ENCODE measurements at regions not wholly inside any gene's neighbourhood (a gene's known extent, or its start where the extent isn't known, plus 50 kb on each side); places are given as distances from the start of the nearest gene placed in this dataset.

DNA sequence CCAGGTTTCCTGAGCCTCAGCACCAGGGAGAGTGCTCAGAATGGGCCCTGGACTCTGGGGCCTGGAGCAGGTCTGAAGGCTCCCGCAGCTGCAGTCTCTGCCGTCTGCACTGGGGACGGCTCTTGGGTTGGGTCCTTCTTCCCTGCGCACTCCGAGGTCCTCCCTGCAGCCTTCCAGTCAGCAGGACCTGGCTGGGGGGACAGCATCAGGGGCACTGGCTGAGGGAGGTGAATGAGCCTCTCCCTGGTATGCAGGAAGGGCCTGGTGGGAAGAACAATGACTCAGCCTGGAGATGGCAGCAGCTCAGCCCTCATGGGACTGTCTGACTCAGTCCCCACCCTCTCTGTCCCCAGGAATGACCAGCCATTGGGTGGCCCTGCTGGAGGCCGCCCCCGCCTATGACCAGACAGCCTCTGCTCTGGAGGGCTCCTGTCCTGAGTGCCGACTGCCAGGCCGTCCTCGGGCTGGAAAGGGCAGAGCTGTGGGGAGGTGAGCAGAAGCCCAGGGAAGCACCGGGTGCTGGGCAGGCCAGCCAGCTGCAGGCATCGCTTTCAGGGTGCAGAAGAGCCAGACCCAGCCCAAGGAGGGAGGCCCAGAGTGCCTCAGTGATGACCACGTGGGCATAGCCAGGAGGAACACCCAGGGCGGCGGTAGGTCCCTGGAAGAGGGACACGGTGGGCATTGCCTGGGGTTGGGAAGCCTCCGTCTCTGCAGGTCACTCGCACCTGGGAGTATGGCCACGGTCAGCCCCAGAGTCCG is 455.0 kb downstream of the BRD1 start:
- Mint-ChIP-seq H3K36me3 (no peaks in the 10 kb centered on the region), H3K4me1 (no peaks in the 10 kb centered on the region), H3K27me3 (peaks cover 13 to 16% of the 10 kb centered on the region in 2 donors), H3K4me3 (no peak overlapping the region), H3K27ac (no peak overlapping the region), H3K9me3 (no peaks in the 10 kb centered on the region)
- H3K27me3 ChIP-seq (ENCODE audit: insufficient read depth, low read length, poor library complexity, severe bottlenecking): no peaks in the 10 kb centered on the region
- H3K36me3 ChIP-seq (ENCODE audit: insufficient read depth, low read length): no peaks in the 10 kb centered on the region
- POLR2A ChIA-PET: no interaction called here
- no peaks in the 10 kb centered on the region for H3K4me1 ChIP-seq (ENCODE audit: insufficient read depth, low read length)
- CTCF ChIA-PET: no interaction called here
- H3K27ac ChIP-seq (ENCODE audit: low read depth, low read length): no peak overlapping the region
- H3K4me3 ChIP-seq (ENCODE audit: low read length): no peak overlapping the region
- DNase-seq: no peak
- no peaks in the 10 kb centered on the region for H3K9me3 ChIP-seq (ENCODE audit: low read length)

DNA sequence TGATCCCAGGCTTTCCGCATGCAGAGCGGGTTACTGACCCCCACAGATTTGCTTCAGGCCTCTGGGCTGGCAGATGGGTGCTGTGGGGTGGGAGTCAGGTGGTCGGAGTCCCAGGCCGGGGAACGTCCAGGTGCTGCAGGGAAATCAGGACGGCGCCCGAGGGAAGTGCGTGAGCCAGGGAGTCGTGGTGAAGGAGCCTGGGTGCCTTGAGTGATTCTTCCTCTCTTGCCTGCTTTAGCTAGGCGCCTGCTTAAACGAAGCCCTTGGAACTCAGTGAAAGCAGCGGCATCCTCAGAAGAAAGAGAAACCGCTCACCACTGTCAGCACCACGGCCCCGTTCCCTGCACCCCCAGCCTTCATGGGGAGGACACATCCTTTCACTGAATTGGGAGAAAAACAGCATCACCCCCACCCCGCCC is 455.6 kb downstream of the BRD1 start:
- peaks cover 10 to 11% of the 10 kb centered on the region in 2 donors for H3K27me3 Mint-ChIP-seq
- no peak for DNase-seq
- H3K36me3 ChIP-seq (ENCODE audit: insufficient read depth, low read length): no peaks in the 10 kb centered on the region
- no peaks in the 10 kb centered on the region for H3K9me3 Mint-ChIP-seq
- no peaks in the 10 kb centered on the region for H3K4me1 ChIP-seq (ENCODE audit: insufficient read depth, low read length)
- no peak overlapping the region for H3K4me3 ChIP-seq (ENCODE audit: low read length)
- no peak overlapping the region for H3K27ac ChIP-seq (ENCODE audit: low read depth, low read length)
- H3K4me1 Mint-ChIP-seq: no peaks in the 10 kb centered on the region
- peak overlapping the region in 1 of 8 donors; percentile 33 for H3K27ac Mint-ChIP-seq
- CTCF ChIA-PET: no interaction called here
- no peak overlapping the region for H3K4me3 Mint-ChIP-seq
- POLR2A ChIA-PET: no interaction called here
- H3K27me3 ChIP-seq (ENCODE audit: insufficient read depth, low read length, poor library complexity, severe bottlenecking): no peaks in the 10 kb centered on the region
- H3K36me3 Mint-ChIP-seq: no peaks in the 10 kb centered on the region
- no peaks in the 10 kb centered on the region for H3K9me3 ChIP-seq (ENCODE audit: low read length)

GRCh38 chr22:49371325-49372110 is 456.2 kb downstream of the BRD1 start:
- no peak for DNase-seq
- no peaks in the 10 kb centered on the region for H3K36me3 ChIP-seq (ENCODE audit: insufficient read depth, low read length)
- Mint-ChIP-seq H3K27me3 (peaks cover 9 to 11% of the 10 kb centered on the region in 2 donors), H3K9me3 (no peaks in the 10 kb centered on the region), H3K4me3 (no peak overlapping the region), H3K27ac (no peak overlapping the region), H3K4me1 (no peaks in the 10 kb centered on the region), H3K36me3 (no peaks in the 10 kb centered on the region)
- H3K4me1 ChIP-seq (ENCODE audit: insufficient read depth, low read length): no peaks in the 10 kb centered on the region
- no peak overlapping the region for H3K4me3 ChIP-seq (ENCODE audit: low read length)
- ChIA-PET POLR2A (no interaction called here), CTCF (no interaction called here)
- no peak overlapping the region for H3K27ac ChIP-seq (ENCODE audit: low read depth, low read length)
- H3K27me3 ChIP-seq (ENCODE audit: insufficient read depth, low read length, poor library complexity, severe bottlenecking): no peaks in the 10 kb centered on the region
- no peaks in the 10 kb centered on the region for H3K9me3 ChIP-seq (ENCODE audit: low read length)

- Histone ChIP-seq H3K4me3 (ENCODE audit: low read length) (no peak overlapping the region), H3K4me1 (ENCODE audit: insufficient read depth, low read length) (no peaks in the 10 kb centered on the region), H3K36me3 (ENCODE audit: insufficient read depth, low read length) (no peaks in the 10 kb centered on the region), H3K27ac (ENCODE audit: low read depth, low read length) (no peak overlapping the region), H3K9me3 (ENCODE audit: low read length) (no peaks in the 10 kb centered on the region), H3K27me3 (ENCODE audit: insufficient read depth, low read length, poor library complexity, severe bottlenecking) (no peaks in the 10 kb centered on the region)
- H3K27me3 Mint-ChIP-seq: peaks cover 10 to 11% of the 10 kb centered on the region in 2 donors
- H3K4me3 Mint-ChIP-seq: no peak overlapping the region
- ChIA-PET POLR2A (no interaction called here), CTCF (no interaction called here)
- no peak overlapping the region for H3K27ac Mint-ChIP-seq
- H3K9me3 Mint-ChIP-seq: no peaks in the 10 kb centered on the region
- no peaks in the 10 kb centered on the region for H3K4me1 Mint-ChIP-seq
- H3K36me3 Mint-ChIP-seq: no peaks in the 10 kb centered on the region
- DNase-seq: no peak
Measured at GRCh38 chr22:49370627-49371301, 456.9 kb downstream of the BRD1 start.

GRCh38 chr22:49369726-49370626 is 457.7 kb downstream of the BRD1 start:
- no peaks in the 10 kb centered on the region for H3K9me3 Mint-ChIP-seq
- no peak overlapping the region for H3K27ac Mint-ChIP-seq
- CTCF ChIA-PET: no interaction called here
- Histone ChIP-seq H3K36me3 (ENCODE audit: insufficient read depth, low read length) (no peaks in the 10 kb centered on the region), H3K27me3 (ENCODE audit: insufficient read depth, low read length, poor library complexity, severe bottlenecking) (no peaks in the 10 kb centered on the region), H3K27ac (ENCODE audit: low read depth, low read length) (no peak overlapping the region), H3K9me3 (ENCODE audit: low read length) (no peaks in the 10 kb centered on the region), H3K4me1 (ENCODE audit: insufficient read depth, low read length) (no peaks in the 10 kb centered on the region), H3K4me3 (ENCODE audit: low read length) (no peak overlapping the region)
- H3K36me3 Mint-ChIP-seq: no peaks in the 10 kb centered on the region
- no peaks in the 10 kb centered on the region for H3K4me1 Mint-ChIP-seq
- no peak overlapping the region for H3K4me3 Mint-ChIP-seq
- DNase-seq: no peak
- H3K27me3 Mint-ChIP-seq: peaks cover 13 to 16% of the 10 kb centered on the region in 2 donors
- POLR2A ChIA-PET: no interaction called here

DNA sequence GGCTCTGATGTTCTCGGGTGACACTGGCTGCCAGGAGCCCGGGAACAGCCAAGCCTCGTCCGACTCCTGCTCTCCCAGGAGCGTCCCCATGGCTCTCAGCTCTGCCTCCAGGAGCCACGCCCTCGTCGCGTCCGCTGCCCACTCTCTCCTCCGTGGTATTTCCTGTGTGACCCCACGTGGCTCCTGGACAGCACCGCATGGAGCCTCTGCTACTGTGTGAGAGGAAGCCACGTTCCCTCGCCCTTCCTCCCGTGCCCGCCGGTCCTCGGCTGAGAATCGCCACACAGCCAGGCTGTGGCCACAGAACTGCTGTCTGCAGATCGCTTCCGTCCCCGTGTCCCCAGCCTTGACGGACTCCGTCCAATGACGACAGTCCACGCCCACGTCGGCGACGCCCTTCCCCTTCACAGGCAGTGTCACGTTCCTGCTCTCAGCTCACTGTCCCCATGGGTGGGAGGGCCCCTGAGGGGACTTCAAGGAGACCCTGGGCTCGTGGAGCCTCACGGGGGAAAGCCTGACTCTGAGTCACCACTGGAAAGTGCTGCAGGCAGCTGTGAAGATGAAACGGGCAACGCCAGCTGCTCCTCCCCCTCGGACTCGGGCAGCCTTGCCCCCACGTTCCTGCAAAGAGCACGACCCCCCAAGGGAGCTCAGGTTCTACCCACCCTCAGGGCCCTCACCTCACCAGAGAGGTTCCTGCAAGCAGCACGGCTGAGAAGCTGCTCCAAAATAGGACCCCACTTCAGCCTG is 458.5 kb downstream of the BRD1 start:
- H3K36me3 Mint-ChIP-seq: no peaks in the 10 kb centered on the region
- CTCF ChIA-PET: no interaction called here
- H3K27me3 ChIP-seq (ENCODE audit: insufficient read depth, low read length, poor library complexity, severe bottlenecking): no peaks in the 10 kb centered on the region
- H3K36me3 ChIP-seq (ENCODE audit: insufficient read depth, low read length): no peaks in the 10 kb centered on the region
- H3K4me3 Mint-ChIP-seq: no peak overlapping the region
- DNase-seq: no peak
- POLR2A ChIA-PET: no interaction called here
- peaks cover 13 to 16% of the 10 kb centered on the region in 2 donors for H3K27me3 Mint-ChIP-seq
- H3K4me3 ChIP-seq (ENCODE audit: low read length): no peak overlapping the region
- H3K27ac Mint-ChIP-seq: no peak overlapping the region
- H3K27ac ChIP-seq (ENCODE audit: low read depth, low read length): no peak overlapping the region
- H3K9me3 Mint-ChIP-seq: no peaks in the 10 kb centered on the region
- H3K9me3 ChIP-seq (ENCODE audit: low read length): no peaks in the 10 kb centered on the region
- H3K4me1 Mint-ChIP-seq: no peaks in the 10 kb centered on the region
- no peaks in the 10 kb centered on the region for H3K4me1 ChIP-seq (ENCODE audit: insufficient read depth, low read length)

- Histone ChIP-seq H3K27ac (ENCODE audit: low read depth, low read length) (no peak overlapping the region), H3K27me3 (ENCODE audit: insufficient read depth, low read length, poor library complexity, severe bottlenecking) (no peaks in the 10 kb centered on the region), H3K36me3 (ENCODE audit: insufficient read depth, low read length) (no peaks in the 10 kb centered on the region), H3K4me1 (ENCODE audit: insufficient read depth, low read length) (no peaks in the 10 kb centered on the region), H3K4me3 (ENCODE audit: low read length) (no peak overlapping the region), H3K9me3 (ENCODE audit: low read length) (no peaks in the 10 kb centered on the region)
- no peak overlapping the region for H3K4me3 Mint-ChIP-seq
- H3K27me3 Mint-ChIP-seq: peaks cover 13 to 16% of the 10 kb centered on the region in 2 donors
- no peaks in the 10 kb centered on the region for H3K4me1 Mint-ChIP-seq
- H3K36me3 Mint-ChIP-seq: no peaks in the 10 kb centered on the region
- no peak overlapping the region for H3K27ac Mint-ChIP-seq
- ChIA-PET POLR2A (no interaction called here), CTCF (no interaction called here)
- no peak for DNase-seq
- H3K9me3 Mint-ChIP-seq: no peaks in the 10 kb centered on the region
Measured at GRCh38 chr22:49368221-49368975, 459.3 kb downstream of the BRD1 start.

Measured in CD8-positive, alpha-beta memory T cell (primary cell).